CD4-positive, CD25-positive, alpha-beta regulatory T cell (primary cell): ENCODE measurements at regions not wholly inside any gene's neighbourhood (a gene's known extent, or its start where the extent isn't known, plus 50 kb on each side); places are given as distances from the start of the nearest gene placed in this dataset.
"Not testable (repeated sequence)": the region's sequence is repeated elsewhere in the genome, so short reads cannot be mapped to it uniquely, and the experiment has no call there.

Experiments used
- ATAC-seq, 2 donors: fragments of 150-1000 bp; cut with Tn5 transposase; one replicate each; pipeline ENCODE4 v1.10.0; 2021; ENCODE audit warnings: low read depth in 2 of 2, moderate number of reproducible peaks in 2 of 2, moderate library complexity in 1 of 2
- DNase-seq, 3 donors: peaks; one replicate each; pipeline versions ENCODE4 v3.0.0 to v3.0.0-alpha.2; 2012 to 2022; ENCODE audit warnings: mixed read lengths in 1 of 3
- H3K27ac ChIP-seq: one replicate; pipeline ENCODE4 v1.7.0; 2013; ENCODE audit warnings: mild to moderate bottlenecking, low read length; ENCODE audit not compliant: insufficient read depth, poor library complexity, severe bottlenecking
- H3K27me3 ChIP-seq: one replicate; pipeline ENCODE4 v1.7.0; 2013; ENCODE audit warnings: low read length; ENCODE audit not compliant: control insufficient read depth, insufficient read depth
- H3K36me3 ChIP-seq: one replicate; pipeline ENCODE4 v1.7.0; 2013; ENCODE audit warnings: mild to moderate bottlenecking, low read length, moderate library complexity; ENCODE audit not compliant: control insufficient read depth, insufficient read depth
- H3K4me1 ChIP-seq: 2 replicates; pipeline ENCODE4 v1.7.0; 2013; ENCODE audit warnings: mild to moderate bottlenecking, low read length; ENCODE audit not compliant: insufficient read depth, control insufficient read depth, poor library complexity, severe bottlenecking
- H3K4me3 ChIP-seq: one replicate; pipeline ENCODE4 v1.7.0; 2013; ENCODE audit warnings: low read depth, mild to moderate bottlenecking, low read length, moderate library complexity
- H3K9me3 ChIP-seq, 2 experiments: 1 replicate in 1 of 2; 2 replicates in 1 of 2; pipeline ENCODE4 v1.7.0; 2013; ENCODE audit warnings: low read length in 2 of 2, mild to moderate bottlenecking in 1 of 2, moderate library complexity in 1 of 2; ENCODE audit not compliant: control insufficient read depth in 2 of 2
- H3K27ac Mint-ChIP-seq, 3 donors: one replicate each; pipeline ENCODE4 v1.8.0; 2020 to 2022; ENCODE audit warnings: mild to moderate bottlenecking in 3 of 3, mixed read lengths in 3 of 3, moderate library complexity in 2 of 3
- H3K27me3 Mint-ChIP-seq: one replicate; pipeline ENCODE4 v1.8.0; 2022; ENCODE audit warnings: mild to moderate bottlenecking, mixed read lengths
- H3K36me3 Mint-ChIP-seq: one replicate; pipeline ENCODE4 v1.8.0; 2020; ENCODE audit warnings: mixed read lengths
- H3K4me1 Mint-ChIP-seq, 4 donors: one replicate each; pipeline ENCODE4 v1.8.0; 2020 to 2022; ENCODE audit warnings: mixed read lengths in 4 of 4, mild to moderate bottlenecking in 1 of 4
- H3K4me3 Mint-ChIP-seq, 4 donors: one replicate each; pipeline ENCODE4 v1.8.0; 2020 to 2022; ENCODE audit warnings: mild to moderate bottlenecking in 4 of 4, mixed read lengths in 4 of 4, moderate library complexity in 3 of 4
- H3K9me3 Mint-ChIP-seq, 7 donors: one replicate each; pipeline ENCODE4 v1.8.0; 2020 to 2022; ENCODE audit warnings: mixed read lengths in 7 of 7, mild to moderate bottlenecking in 3 of 7, moderate library complexity in 2 of 7

GRCh38 chr11:116329354-116330090 is 443.3 kb downstream of the BUD13 start:
- DNase-seq (no peak), ATAC-seq (no peak)
- H3K4me3 ChIP-seq = no peak overlapping the region
- H3K27me3 Mint-ChIP-seq = peaks cover 9% of the 10 kb centered on the region
- no peaks in the 10 kb centered on the region for H3K36me3 ChIP-seq
- peak overlapping the region in 1 of 3 donors; percentile 29 for H3K27ac Mint-ChIP-seq
- H3K4me1 Mint-ChIP-seq = no peaks in the 10 kb centered on the region
- H3K27ac ChIP-seq = no peak overlapping the region
- peaks cover 0 to 5% (median 0%) of the 10 kb centered on the region in 7 donors for H3K9me3 Mint-ChIP-seq
- H3K27me3 ChIP-seq = no peaks in the 10 kb centered on the region
- H3K9me3 ChIP-seq = no peaks in the 10 kb centered on the region
- no peak overlapping the region for H3K4me3 Mint-ChIP-seq
- H3K4me1 ChIP-seq = no peaks in the 10 kb centered on the region
- H3K36me3 Mint-ChIP-seq = no peaks in the 10 kb centered on the region

GRCh38 chr11:116328851-116329250 is 443.9 kb downstream of the BUD13 start:
- Histone ChIP-seq H3K4me3 (no peak overlapping the region), H3K27me3 (no peaks in the 10 kb centered on the region), H3K4me1 (no peaks in the 10 kb centered on the region), H3K9me3 (no peaks in the 10 kb centered on the region), H3K36me3 (no peaks in the 10 kb centered on the region), H3K27ac (no peak overlapping the region)
- Mint-ChIP-seq H3K4me3 (no peak overlapping the region), H3K9me3 (peaks cover 0 to 4% (median 0%) of the 10 kb centered on the region in 7 donors), H3K4me1 (no peaks in the 10 kb centered on the region), H3K27ac (no peak overlapping the region), H3K36me3 (no peaks in the 10 kb centered on the region), H3K27me3 (peaks cover 9% of the 10 kb centered on the region)
- DNase-seq (no peak), ATAC-seq (no peak)

- H3K27me3 Mint-ChIP-seq = peaks cover 9% of the 10 kb centered on the region
- ATAC-seq (no peak), DNase-seq (no peak)
- Histone ChIP-seq H3K27ac (no peak overlapping the region), H3K27me3 (no peaks in the 10 kb centered on the region), H3K4me3 (no peak overlapping the region), H3K36me3 (no peaks in the 10 kb centered on the region), H3K4me1 (no peaks in the 10 kb centered on the region), H3K9me3 (no peaks in the 10 kb centered on the region)
- no peak overlapping the region for H3K27ac Mint-ChIP-seq
- no peaks in the 10 kb centered on the region for H3K36me3 Mint-ChIP-seq
- H3K4me1 Mint-ChIP-seq = no peaks in the 10 kb centered on the region
- no peak overlapping the region for H3K4me3 Mint-ChIP-seq
- H3K9me3 Mint-ChIP-seq = peaks cover 0 to 4% (median 0%) of the 10 kb centered on the region in 7 donors
Measured at GRCh38 chr11:116328391-116328790, 444.4 kb downstream of the BUD13 start.

GRCh38 chr11:116326146-116326545 is 446.6 kb downstream of the BUD13 start:
- peaks cover 0 to 4% (median under 1%) of the 10 kb centered on the region in 7 donors for H3K9me3 Mint-ChIP-seq
- no peak overlapping the region for H3K27ac Mint-ChIP-seq
- Histone ChIP-seq H3K27ac (no peak overlapping the region), H3K9me3 (no peaks in the 10 kb centered on the region), H3K36me3 (no peaks in the 10 kb centered on the region), H3K4me3 (no peak overlapping the region), H3K27me3 (no peaks in the 10 kb centered on the region), H3K4me1 (no peaks in the 10 kb centered on the region)
- H3K4me1 Mint-ChIP-seq = no peaks in the 10 kb centered on the region
- ATAC-seq (no peak), DNase-seq (no peak)
- H3K36me3 Mint-ChIP-seq = no peaks in the 10 kb centered on the region
- H3K27me3 Mint-ChIP-seq = peaks cover 9% of the 10 kb centered on the region
- no peak overlapping the region for H3K4me3 Mint-ChIP-seq

- H3K27ac Mint-ChIP-seq = no peak overlapping the region
- Histone ChIP-seq H3K4me3 (no peak overlapping the region), H3K36me3 (no peaks in the 10 kb centered on the region), H3K9me3 (no peaks in the 10 kb centered on the region), H3K4me1 (no peaks in the 10 kb centered on the region), H3K27ac (no peak overlapping the region), H3K27me3 (no peaks in the 10 kb centered on the region)
- H3K27me3 Mint-ChIP-seq = peaks cover 9% of the 10 kb centered on the region
- no peak for DNase-seq
- no peaks in the 10 kb centered on the region for H3K36me3 Mint-ChIP-seq
- no peak overlapping the region for H3K4me3 Mint-ChIP-seq
- ATAC-seq = no peak
- H3K4me1 Mint-ChIP-seq = no peaks in the 10 kb centered on the region
- peaks cover 0 to 4% (median 2%) of the 10 kb centered on the region in 7 donors for H3K9me3 Mint-ChIP-seq
Measured at GRCh38 chr11:116325247-116325646, 447.5 kb downstream of the BUD13 start.

GRCh38 chr11:116324077-116324476 is 448.7 kb downstream of the BUD13 start:
- not testable (repeated sequence) for H3K9me3 ChIP-seq, H3K9me3 Mint-ChIP-seq, H3K4me1 ChIP-seq, H3K27me3 ChIP-seq, H3K27ac Mint-ChIP-seq, H3K4me1 Mint-ChIP-seq, H3K27me3 Mint-ChIP-seq, H3K36me3 Mint-ChIP-seq, H3K36me3 ChIP-seq, H3K27ac ChIP-seq, DNase-seq, H3K4me3 Mint-ChIP-seq, ATAC-seq, H3K4me3 ChIP-seq

- peaks cover 0 to 3% (median 2%) of the 10 kb centered on the region in 7 donors for H3K9me3 Mint-ChIP-seq
- Histone ChIP-seq H3K27ac (no peak overlapping the region), H3K9me3 (no peaks in the 10 kb centered on the region), H3K4me1 (no peaks in the 10 kb centered on the region), H3K36me3 (no peaks in the 10 kb centered on the region), H3K27me3 (peaks cover under 1% of the 10 kb centered on the region), H3K4me3 (no peak overlapping the region)
- no peaks in the 10 kb centered on the region for H3K4me1 Mint-ChIP-seq
- no peaks in the 10 kb centered on the region for H3K36me3 Mint-ChIP-seq
- no peak overlapping the region for H3K27ac Mint-ChIP-seq
- no peak for DNase-seq
- peaks cover 9% of the 10 kb centered on the region for H3K27me3 Mint-ChIP-seq
- ATAC-seq = no peak
- H3K4me3 Mint-ChIP-seq = no peak overlapping the region
Measured at GRCh38 chr11:116317212-116317611, 455.6 kb downstream of the BUD13 start.

- H3K36me3 Mint-ChIP-seq = no peaks in the 10 kb centered on the region
- peaks cover 9% of the 10 kb centered on the region for H3K27me3 Mint-ChIP-seq
- no peak overlapping the region for H3K4me3 Mint-ChIP-seq
- H3K4me1 ChIP-seq = no peaks in the 10 kb centered on the region
- H3K9me3 ChIP-seq = no peaks in the 10 kb centered on the region
- H3K27me3 ChIP-seq = peaks cover 5% of the 10 kb centered on the region
- peak overlapping the region in 1 of 3 donors; percentile 27 for H3K27ac Mint-ChIP-seq
- no peak for DNase-seq
- no peaks in the 10 kb centered on the region for H3K36me3 ChIP-seq
- H3K4me3 ChIP-seq = no peak overlapping the region
- no peak for ATAC-seq
- H3K4me1 Mint-ChIP-seq = no peaks in the 10 kb centered on the region
- H3K9me3 Mint-ChIP-seq = peaks cover 0 to 7% (median 0%) of the 10 kb centered on the region in 7 donors
- no peak overlapping the region for H3K27ac ChIP-seq
Measured at GRCh38 chr11:116314006-116314405, 458.8 kb downstream of the BUD13 start.
